SU-DHL-6 (cell line): ENCODE measurements at regions not wholly inside any gene's neighbourhood (a gene's known extent, or its start where the extent isn't known, plus 50 kb on each side); places are given as distances from the start of the nearest gene placed in this dataset.

ENCODE experiments used
- H2AFZ ChIP-seq: fragments of 200-600 bp; sonication (generic); 2 replicates; pipeline ENCODE4 v1.6.1; 2014; ENCODE audit warnings: low read depth, mild to moderate bottlenecking, moderate library complexity, mixed read lengths, antibody characterized with exemption, low read length; ENCODE audit not compliant: severe bottlenecking
- H3F3A ChIP-seq: fragments of 200-600 bp; shearing (Covaris generic); 2 replicates; pipeline ENCODE4 v1.6.0; 2016; ENCODE audit warnings: antibody characterized with exemption, mild to moderate bottlenecking; ENCODE audit not compliant: insufficient read depth
- H3K27ac ChIP-seq: fragments of 200-600 bp; sonication (generic); 2 replicates; pipeline ENCODE4 v1.5.1; 2016; ENCODE audit warnings: low read depth, mild to moderate bottlenecking, low read length, moderate library complexity, mixed read lengths
- H3K27me3 ChIP-seq: fragments of 200-600 bp; sonication (generic), shearing (Covaris generic); 2 replicates; pipeline ENCODE4 v1.6.0; 2014; ENCODE audit warnings: mild to moderate bottlenecking, low read length
- H3K36me3 ChIP-seq: fragments of 200-600 bp; sonication (generic); 2 replicates; pipeline ENCODE4 v1.6.1; 2014; ENCODE audit warnings: mild to moderate bottlenecking, low read length, mixed read lengths
- H3K4me2 ChIP-seq: fragments of 300-600, 200-600 bp; shearing (Covaris generic), sonication (generic); 2 replicates; pipeline ENCODE4 v1.6.0; 2014; ENCODE audit warnings: low read length, low read depth, mild to moderate bottlenecking; ENCODE audit not compliant: poor library complexity, severe bottlenecking
- H3K4me3 ChIP-seq: fragments of 200-600 bp; sonication (generic); 2 replicates; pipeline ENCODE4 v1.5.1; 2014; ENCODE audit warnings: antibody characterized with exemption, low read length, mild to moderate bottlenecking, mixed read lengths; ENCODE audit not compliant: insufficient read depth, poor library complexity, severe bottlenecking
- H3K79me2 ChIP-seq: fragments of 200-600 bp; sonication (generic); 2 replicates; pipeline ENCODE4 v1.6.1; 2014; ENCODE audit warnings: mild to moderate bottlenecking, low read length, moderate library complexity; ENCODE audit not compliant: insufficient read depth
- H3K9ac ChIP-seq: fragments of 200-600 bp; sonication (generic); 2 replicates; pipeline ENCODE4 v1.7.0; 2014; ENCODE audit warnings: mild to moderate bottlenecking, low read length
- H3K9me2 ChIP-seq: fragments of 200-600 bp; sonication (generic); replicated peaks from 2 replicates; pipeline ENCODE4 v1.6.1; 2014; ENCODE audit warnings: low read length; ENCODE audit not compliant: insufficient read depth
- H3K9me3 ChIP-seq: fragments of 200-600 bp; sonication (generic); 2 replicates; pipeline ENCODE4 v1.6.1; 2014; ENCODE audit warnings: low read length, mixed read lengths; ENCODE audit not compliant: insufficient read depth
- H4K20me1 ChIP-seq: fragments of 200-600 bp; sonication (generic); 2 replicates; pipeline ENCODE4 v1.6.1; 2014; ENCODE audit warnings: low read depth, mild to moderate bottlenecking, antibody characterized with exemption, low read length, moderate library complexity, mixed read lengths
- EZH2phosphoT487 ChIP-seq: fragments of 200-600 bp; sonication (generic), shearing (Covaris generic); conservative IDR thresholded peaks from 2 replicates; pipeline ENCODE4 v1.6.1; 2018; ENCODE audit warnings: mild to moderate bottlenecking, antibody characterized with exemption, low read length, moderate library complexity, mixed read lengths
- TF ChIP-seq, protein P1 (sequence below): fragments of 200-600 bp; sonication (generic); IDR thresholded peaks from one replicate; pipeline ENCODE4 v1.5.1; 2017; ENCODE audit warnings: antibody characterized with exemption, mild to moderate bottlenecking, low read length, moderate library complexity; ENCODE audit not compliant: insufficient read depth, poor library complexity, severe bottlenecking

DNA sequence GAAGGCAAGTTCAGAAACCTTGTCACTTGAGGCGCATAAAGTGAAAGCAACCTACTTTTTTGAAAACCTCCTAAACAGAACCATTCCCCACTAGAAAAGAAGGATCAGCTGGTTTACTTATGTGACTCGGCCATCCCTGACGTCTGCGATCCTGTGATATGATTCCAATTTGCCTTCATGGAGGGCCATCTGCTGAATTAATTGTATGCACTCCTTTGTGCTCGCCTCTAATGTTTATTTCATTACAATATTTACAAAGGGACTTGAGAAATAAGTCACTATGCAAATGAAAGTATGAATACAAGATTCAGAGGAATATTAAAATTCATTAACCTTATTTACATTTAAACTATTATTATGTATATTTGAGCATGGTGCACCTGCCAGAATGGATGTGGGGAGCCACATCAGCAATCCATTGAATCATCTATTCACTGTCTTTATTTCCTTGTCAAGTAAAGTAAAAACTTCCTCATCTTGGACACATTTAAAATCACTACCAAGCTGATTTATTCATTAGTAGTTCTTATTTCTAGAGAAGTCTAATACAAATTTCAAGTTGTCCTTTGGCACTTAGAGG, 96.5 kb downstream of the RBM43 start:
- Histone ChIP-seq H3K27ac (no peak overlapping the region), H2AFZ (no peak overlapping the region), H3K79me2 (no peaks in the 10 kb centered on the region), H3K36me3 (no peaks in the 10 kb centered on the region), H3K27me3 (no peaks in the 10 kb centered on the region), H3F3A (no peaks in the 10 kb centered on the region), H3K9ac (no peak overlapping the region), H3K9me2 (no peaks in the 10 kb centered on the region), H3K9me3 (no peaks in the 10 kb centered on the region), H3K4me3 (no peak overlapping the region), H4K20me1 (no peaks in the 10 kb centered on the region), H3K4me2 (no peak overlapping the region)
- no peak for TF ChIP-seq EZH2phosphoT487
- TF ChIP-seq, protein P1, sequence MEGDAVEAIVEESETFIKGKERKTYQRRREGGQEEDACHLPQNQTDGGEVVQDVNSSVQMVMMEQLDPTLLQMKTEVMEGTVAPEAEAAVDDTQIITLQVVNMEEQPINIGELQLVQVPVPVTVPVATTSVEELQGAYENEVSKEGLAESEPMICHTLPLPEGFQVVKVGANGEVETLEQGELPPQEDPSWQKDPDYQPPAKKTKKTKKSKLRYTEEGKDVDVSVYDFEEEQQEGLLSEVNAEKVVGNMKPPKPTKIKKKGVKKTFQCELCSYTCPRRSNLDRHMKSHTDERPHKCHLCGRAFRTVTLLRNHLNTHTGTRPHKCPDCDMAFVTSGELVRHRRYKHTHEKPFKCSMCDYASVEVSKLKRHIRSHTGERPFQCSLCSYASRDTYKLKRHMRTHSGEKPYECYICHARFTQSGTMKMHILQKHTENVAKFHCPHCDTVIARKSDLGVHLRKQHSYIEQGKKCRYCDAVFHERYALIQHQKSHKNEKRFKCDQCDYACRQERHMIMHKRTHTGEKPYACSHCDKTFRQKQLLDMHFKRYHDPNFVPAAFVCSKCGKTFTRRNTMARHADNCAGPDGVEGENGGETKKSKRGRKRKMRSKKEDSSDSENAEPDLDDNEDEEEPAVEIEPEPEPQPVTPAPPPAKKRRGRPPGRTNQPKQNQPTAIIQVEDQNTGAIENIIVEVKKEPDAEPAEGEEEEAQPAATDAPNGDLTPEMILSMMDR = no peak

DNA sequence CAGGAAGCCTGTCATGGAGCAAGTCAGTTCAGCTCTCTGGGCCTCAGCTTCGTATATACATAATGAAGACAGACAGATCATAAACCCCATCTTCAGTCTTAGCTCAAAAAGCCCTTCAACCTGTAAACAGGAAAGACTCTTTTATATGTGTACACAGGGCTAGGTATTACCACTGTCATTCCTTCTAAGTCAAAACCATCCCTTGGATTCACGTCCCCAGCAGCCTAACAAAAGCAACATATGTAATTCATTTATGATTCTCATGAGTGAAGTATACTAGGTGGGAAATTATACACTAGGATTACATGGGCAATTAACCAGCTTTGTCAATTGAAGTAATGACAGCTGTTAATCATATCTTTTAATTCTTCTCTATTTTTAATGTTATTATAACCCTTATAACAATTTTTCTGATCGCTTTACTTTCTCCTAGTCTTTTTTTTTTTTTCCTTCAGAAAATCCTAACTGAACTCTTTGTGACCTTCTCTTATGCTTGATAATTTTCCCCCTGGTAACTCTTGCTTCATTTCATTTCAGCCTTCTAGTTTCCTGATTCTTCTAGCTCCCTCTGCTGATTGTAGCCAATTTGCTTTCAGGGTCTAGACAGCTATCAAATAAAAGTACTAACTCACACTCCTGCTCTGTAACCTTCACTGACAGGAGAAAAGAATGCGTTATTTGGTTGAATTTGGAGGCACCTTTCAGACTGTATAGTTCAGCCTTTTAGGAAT, 99.7 kb downstream of the RBM43 start:
- no peaks in the 10 kb centered on the region for H3K27me3 ChIP-seq
- no peak for TF ChIP-seq EZH2phosphoT487
- TF ChIP-seq, protein P1 = no peak
- H4K20me1 ChIP-seq = no peaks in the 10 kb centered on the region
- no peak overlapping the region for H2AFZ ChIP-seq
- no peaks in the 10 kb centered on the region for H3F3A ChIP-seq
- H3K9me3 ChIP-seq = no peaks in the 10 kb centered on the region
- no peaks in the 10 kb centered on the region for H3K79me2 ChIP-seq
- no peak overlapping the region for H3K4me2 ChIP-seq
- no peaks in the 10 kb centered on the region for H3K36me3 ChIP-seq
- no peak overlapping the region for H3K9ac ChIP-seq
- no peak overlapping the region for H3K27ac ChIP-seq
- H3K4me3 ChIP-seq = no peak overlapping the region
- no peaks in the 10 kb centered on the region for H3K9me2 ChIP-seq

DNA sequence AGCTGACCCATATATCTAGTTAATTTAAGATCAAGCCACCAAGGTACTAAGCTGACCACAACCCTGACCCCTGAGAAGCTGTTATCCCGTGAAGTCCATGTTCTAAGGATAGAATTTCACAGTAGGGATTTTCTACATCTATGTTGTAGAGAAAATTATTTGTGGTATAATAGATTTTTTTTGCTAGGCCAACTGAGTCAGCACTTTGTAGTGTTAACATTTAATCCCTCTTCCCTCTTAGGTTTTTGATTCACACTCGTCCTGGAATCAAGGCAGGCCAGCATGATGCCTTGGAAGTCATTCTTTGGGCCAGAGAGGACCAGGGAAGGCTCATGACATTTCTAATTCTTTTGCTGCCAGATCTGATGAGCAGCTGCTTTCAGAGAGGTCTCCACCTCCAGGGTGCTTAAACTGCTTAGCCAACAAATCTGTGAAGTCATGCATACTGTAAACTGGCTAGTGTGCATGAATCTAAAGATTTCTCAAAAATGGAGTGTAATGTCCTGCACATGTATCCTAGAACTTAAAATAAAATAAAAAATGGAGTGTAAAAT, 102.5 kb downstream of the RBM43 start:
- no peaks in the 10 kb centered on the region for H3K9me2 ChIP-seq
- no peaks in the 10 kb centered on the region for H4K20me1 ChIP-seq
- H3K9ac ChIP-seq = no peak overlapping the region
- H3K9me3 ChIP-seq = no peaks in the 10 kb centered on the region
- H3K27ac ChIP-seq = no peak overlapping the region
- H3K79me2 ChIP-seq = no peaks in the 10 kb centered on the region
- H3K27me3 ChIP-seq = no peaks in the 10 kb centered on the region
- H2AFZ ChIP-seq = no peak overlapping the region
- no peak for TF ChIP-seq EZH2phosphoT487
- TF ChIP-seq, protein P1 = no peak
- H3K4me2 ChIP-seq = no peak overlapping the region
- no peaks in the 10 kb centered on the region for H3K36me3 ChIP-seq
- H3F3A ChIP-seq = no peaks in the 10 kb centered on the region
- no peak overlapping the region for H3K4me3 ChIP-seq
